Tibial nerve (tissue), 3 donors: ENCODE measurements at regions not wholly inside any gene's neighbourhood (a gene's known extent, or its start where the extent isn't known, plus 50 kb on each side); places are given as distances from the start of the nearest gene placed in this dataset.

Experiments used
- CTCF ChIP-seq, 5 experiments: fragments of 200-600 bp in 3 of 5; fragments of 450-650 bp in 2 of 5; sonication (generic) in 3 of 5; IDR thresholded peaks; one replicate each; pipeline ENCODE4 v1.5.1; 2016 to 2019; ENCODE audit warnings: antibody characterized with exemption in 5 of 5, mild to moderate bottlenecking in 3 of 5, moderate library complexity in 2 of 5
- POLR2A ChIP-seq, 2 donors: fragments of 450-650 bp; IDR thresholded peaks; one replicate each; pipeline ENCODE4 v1.6.1; 2017; ENCODE audit warnings: antibody characterized with exemption in 2 of 2, mild to moderate bottlenecking in 2 of 2, moderate library complexity in 2 of 2

DNA sequence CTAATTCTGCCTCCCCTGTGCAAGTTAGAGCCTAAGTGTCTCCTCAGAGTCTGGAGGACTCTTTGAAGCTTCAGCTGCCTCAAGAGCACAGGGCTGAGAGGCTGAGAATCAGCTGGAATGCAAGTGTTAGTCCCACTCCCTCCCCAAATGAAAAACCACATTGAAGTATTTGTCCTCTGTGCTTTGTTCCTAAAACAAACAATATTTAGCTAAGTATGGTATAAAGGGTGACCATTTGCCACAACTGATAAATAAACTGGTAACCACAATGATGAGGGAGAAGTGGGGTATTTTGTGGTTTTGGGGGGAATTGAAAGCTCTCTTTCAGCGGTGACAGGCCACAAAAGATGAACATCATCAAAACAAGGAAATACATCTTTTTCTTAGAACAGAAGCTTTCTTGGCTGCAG, 91.7 kb upstream of the HDDC2 start:
- no peak for TF ChIP-seq POLR2A (IDR thresholded peaks at IDR 0.05)
- no peak for TF ChIP-seq CTCF (IDR thresholded peaks at IDR 0.05)
